Motor neuron (in vitro differentiated cells): ENCODE measurements at regions not wholly inside any gene's neighbourhood (a gene's known extent, or its start where the extent isn't known, plus 50 kb on each side); places are given as distances from the start of the nearest gene placed in this dataset.
A peak's percentile ranks its signal among the peaks of the same experiment; 100 is the strongest.

Source experiments
- ATAC-seq, 8 experiments: fragments of 200-7000 bp; cut with Tn5 transposase; replicated peaks in 6 of 8; 2 replicates each; pipeline ENCODE4 v1.8.0; 2021; ENCODE audit warnings: mild to moderate bottlenecking in 8 of 8, moderate library complexity in 8 of 8
- H3K27ac ChIP-seq, 2 donors: fragments of 250-450 bp; sonication (Bioruptor Pico); 2 replicates each; pipeline ENCODE4 v1.9.0; 2021; ENCODE audit warnings: antibody characterized with exemption in 2 of 2, mild to moderate bottlenecking in 2 of 2, moderate library complexity in 1 of 2
- H3K4me1 ChIP-seq, 2 donors: fragments of 250-450 bp; sonication (Bioruptor Pico); replicated peaks in 1 of 2; 2 replicates each; pipeline ENCODE4 v1.6.1; 2021; ENCODE audit warnings: antibody characterized with exemption in 2 of 2, mild to moderate bottlenecking in 2 of 2, moderate library complexity in 1 of 2
- H3K4me3 ChIP-seq, 5 donors: fragments of 250-450 bp; sonication (Bioruptor Pico); 2 replicates each; pipeline ENCODE4 v1.9.0; 2021; ENCODE audit warnings: antibody characterized with exemption in 5 of 5, mild to moderate bottlenecking in 5 of 5, moderate library complexity in 4 of 5
- WGBS, 10 experiments: fragments of 450-650 bp; shearing (Covaris generic); methylation state at CpG; one replicate each; pipeline ENCODE4 v1.0.0; 2022; 5-methylcytosine and 5-hydroxymethylcytosine counted together
- in situ Hi-C, 9 experiments: fragments of 400-800 bp; cut with MboI; loops; one replicate each; pipeline ENCODE4 v1.15.0; 2021; ENCODE audit warnings: low sequenced_read_pairs in 9 of 9, low pct_unique_long_range_greater_than_20kb in 2 of 9; ENCODE audit not compliant: unreplicated experiment in 9 of 9

GRCh38 chr1:163504331-163504978 lies 182.7 kb downstream of the NUF2 start:
- Histone ChIP-seq H3K4me1 (peaks cover 24 to 34% of the 10 kb centered on the region in 2 donors), H3K27ac (peak overlapping the region; percentile 14 to 52), H3K4me3 (no peak overlapping the region)
- in situ Hi-C loops, result no loop called here
- ATAC-seq, result peak in 5 of 8 experiments; percentile 52 to 92 (median 76)
- WGBS, 10 experiments, result 5 to 92% (median 50%) methylated on average over 1 to 10 of the region's 10 CpGs; no CpG with 5 or more reads in 1 of the 10 experiments

GRCh38 chr1:163509114-163509513 lies 187.4 kb downstream of the NUF2 start:
- ATAC-seq, result peak in 5 of 8 experiments; percentile 54 to 89 (median 87)
- in situ Hi-C loops, result no loop called here
- 23 to 93% (median 69%) methylated on average over 1 to 2 of the region's 2 CpGs; no CpG with 5 or more reads in 4 of the 10 experiments for WGBS, 10 experiments
- peak overlapping the region in 1 of 2 donors; percentile 3 for H3K27ac ChIP-seq
- H3K4me1 ChIP-seq, result peaks cover 21 to 44% of the 10 kb centered on the region in 2 donors
- H3K4me3 ChIP-seq, result no peak overlapping the region

- in situ Hi-C loops, result no loop called here
- H3K4me1 ChIP-seq, result peaks cover 6 to 27% of the 10 kb centered on the region in 2 donors
- 0 to 86% (median 56%) methylated on average over 1 to 2 of the region's 2 CpGs; no CpG with 5 or more reads in 5 of the 10 experiments for WGBS, 10 experiments
- H3K4me3 ChIP-seq, result no peak overlapping the region
- no peak overlapping the region for H3K27ac ChIP-seq
- ATAC-seq, result peak in 3 of 8 experiments; percentile 49 to 90 (median 74)
These were observed 190.7 kb downstream of the NUF2 start for GRCh38 chr1:163512349-163512989.

- 17 to 95% (median 49%) methylated on average over 1 to 7 of the region's 7 CpGs for WGBS, 10 experiments
These were observed 201.7 kb downstream of the NUF2 start for GRCh38 chr1:163523375-163524029.

GRCh38 chr1:163528710-163529348 lies 207.1 kb downstream of the NUF2 start:
- no peak overlapping the region for H3K4me3 ChIP-seq
- H3K27ac ChIP-seq, result no peak overlapping the region
- H3K4me1 ChIP-seq, result peaks cover 1 to 10% of the 10 kb centered on the region in 2 donors
- peak in 3 of 8 experiments; percentile 28 to 57 (median 46) for ATAC-seq
- in situ Hi-C loops, result loop anchor here in 2 of 9 experiments (10.0 to 25.0 kb wide), 2 partner anchors 114 to 1258 kb away; no protein-coding TSS in a partner anchor
- 0 to 100% (median 59%) methylated on average over 1 to 2 of the region's 2 CpGs for WGBS, 10 experiments

More at GRCh38 chr1:163523375-163524029, 201.7 kb downstream of the NUF2 start:
- peak in 7 of 8 experiments; percentile 55 to 99 (median 88) for ATAC-seq
- in situ Hi-C loops, result loop anchor here in 1 of 9 experiments (10.0 kb wide), 1 partner anchor 109 kb away; no protein-coding TSS in a partner anchor
- H3K4me1 ChIP-seq, result peaks cover 15 to 25% of the 10 kb centered on the region in 2 donors
- H3K27ac ChIP-seq, result peak overlapping the region in 1 of 2 donors; percentile 42
- H3K4me3 ChIP-seq, result no peak overlapping the region

GRCh38 chr1:163531345-163531744 lies 209.6 kb downstream of the NUF2 start:
- no peaks in the 10 kb centered on the region for H3K4me1 ChIP-seq
- H3K27ac ChIP-seq, result no peak overlapping the region
- WGBS, 10 experiments, result 28 to 86% (median 80%) methylated on average over 1 to 2 of the region's 2 CpGs; no CpG with 5 or more reads in 4 of the 10 experiments
- no peak for ATAC-seq
- H3K4me3 ChIP-seq, result no peak overlapping the region
- in situ Hi-C loops, result loop anchor here in 1 of 9 experiments (25.0 kb wide), 1 partner anchor 1256 kb away; no protein-coding TSS in a partner anchor

GRCh38 chr1:163535401-163535800 lies 213.6 kb downstream of the NUF2 start:
- peaks cover 4 to 8% of the 10 kb centered on the region in 2 donors for H3K4me1 ChIP-seq
- in situ Hi-C loops, result loop anchor here in 1 of 9 experiments (25.0 kb wide), 1 partner anchor 1252 kb away; no protein-coding TSS in a partner anchor
- no peak for ATAC-seq
- H3K27ac ChIP-seq, result no peak overlapping the region
- 41 to 100% (median 87%) methylated on average over 2 to 5 of the region's 5 CpGs; no CpG with 5 or more reads in 2 of the 10 experiments for WGBS, 10 experiments
- no peak overlapping the region for H3K4me3 ChIP-seq

GRCh38 chr1:163535807-163536206 lies 214.1 kb downstream of the NUF2 start:
- 0 to 100% (median 69%) methylated on average over 1 to 3 of the region's 3 CpGs; no CpG with 5 or more reads in 3 of the 10 experiments for WGBS, 10 experiments
- ATAC-seq, result peak in 3 of 8 experiments; percentile 71 to 72 (median 71)
- H3K4me1 ChIP-seq, result peaks cover 4 to 8% of the 10 kb centered on the region in 2 donors
- H3K4me3 ChIP-seq, result no peak overlapping the region
- in situ Hi-C loops, result loop anchor here in 1 of 9 experiments (25.0 kb wide), 1 partner anchor 1251 kb away; no protein-coding TSS in a partner anchor
- H3K27ac ChIP-seq, result no peak overlapping the region

GRCh38 chr1:163537809-163538208 lies 216.1 kb downstream of the NUF2 start:
- in situ Hi-C loops, result loop anchor here in 1 of 9 experiments (25.0 kb wide), 1 partner anchor 1249 kb away; no protein-coding TSS in a partner anchor
- Histone ChIP-seq H3K4me1 (peaks cover 4 to 8% of the 10 kb centered on the region in 2 donors), H3K27ac (no peak overlapping the region), H3K4me3 (no peak overlapping the region)
- ATAC-seq, result no peak
- WGBS, 10 experiments, result 83 to 100% (median 87%) methylated on average over 1 of the region's 1 CpG; no CpG with 5 or more reads in 2 of the 10 experiments

GRCh38 chr1:163538667-163539066 lies 216.9 kb downstream of the NUF2 start:
- Histone ChIP-seq H3K4me1 (peaks cover 4 to 8% of the 10 kb centered on the region in 2 donors), H3K27ac (no peak overlapping the region), H3K4me3 (no peak overlapping the region)
- ATAC-seq, result no peak
- WGBS, 10 experiments, result 0 to 26% (median 15%) methylated on average over 1 to 4 of the region's 4 CpGs; no CpG with 5 or more reads in 1 of the 10 experiments
- in situ Hi-C loops, result loop anchor here in 1 of 9 experiments (25.0 kb wide), 1 partner anchor 1249 kb away; no protein-coding TSS in a partner anchor

GRCh38 chr1:163540727-163541126 lies 219.0 kb downstream of the NUF2 start:
- peaks cover 4 to 8% of the 10 kb centered on the region in 2 donors for H3K4me1 ChIP-seq
- no peak overlapping the region for H3K4me3 ChIP-seq
- in situ Hi-C loops, result loop anchor here in 1 of 9 experiments (25.0 kb wide), 1 partner anchor 1247 kb away; no protein-coding TSS in a partner anchor
- 60 to 100% (median 92%) methylated on average over 1 to 2 of the region's 2 CpGs for WGBS, 10 experiments
- ATAC-seq, result no peak
- no peak overlapping the region for H3K27ac ChIP-seq

- in situ Hi-C loops, result loop anchor here in 1 of 9 experiments (25.0 kb wide), 1 partner anchor 1243 kb away; no protein-coding TSS in a partner anchor
- WGBS, 10 experiments, result 76 to 100% (median 94%) methylated on average over 1 to 3 of the region's 3 CpGs
- Histone ChIP-seq H3K4me1 (peaks cover 0 to 4% of the 10 kb centered on the region in 2 donors), H3K4me3 (no peak overlapping the region), H3K27ac (no peak overlapping the region)
- no peak for ATAC-seq
These were observed 222.7 kb downstream of the NUF2 start for GRCh38 chr1:163544441-163544840.
